ENCODE measurements at regions not wholly inside any gene's neighbourhood (a gene's known extent, or its start where the extent isn't known, plus 50 kb on each side); places are given as distances from the start of the nearest gene placed in this dataset.

- H3K27me3 Mint-ChIP-seq (ENCODE audit: insufficient read depth, unreplicated experiment) = no peaks in the 10 kb centered on the region
- BruUV-seq (replicated peaks) = no TSS peak
Observed at GRCh38 chr12:91874086-91874865, 271.4 kb downstream of the BTG1 start.

GRCh38 chr12:91871751-91872150, 273.9 kb downstream of the BTG1 start:
- no peaks in the 10 kb centered on the region for H3K27me3 Mint-ChIP-seq (ENCODE audit: insufficient read depth, unreplicated experiment)
- H3K4me3 Mint-ChIP-seq (ENCODE audit: unreplicated experiment) = no peak overlapping the region
- no peaks in the 10 kb centered on the region for H3K36me3 Mint-ChIP-seq (ENCODE audit: insufficient read depth, unreplicated experiment)
- ChIA-PET POLR2A (no interaction called here), CTCF (no interaction called here)
- DNase-seq (ENCODE audit: unreplicated experiment) = no peak
- TF ChIP-seq, protein P1, sequence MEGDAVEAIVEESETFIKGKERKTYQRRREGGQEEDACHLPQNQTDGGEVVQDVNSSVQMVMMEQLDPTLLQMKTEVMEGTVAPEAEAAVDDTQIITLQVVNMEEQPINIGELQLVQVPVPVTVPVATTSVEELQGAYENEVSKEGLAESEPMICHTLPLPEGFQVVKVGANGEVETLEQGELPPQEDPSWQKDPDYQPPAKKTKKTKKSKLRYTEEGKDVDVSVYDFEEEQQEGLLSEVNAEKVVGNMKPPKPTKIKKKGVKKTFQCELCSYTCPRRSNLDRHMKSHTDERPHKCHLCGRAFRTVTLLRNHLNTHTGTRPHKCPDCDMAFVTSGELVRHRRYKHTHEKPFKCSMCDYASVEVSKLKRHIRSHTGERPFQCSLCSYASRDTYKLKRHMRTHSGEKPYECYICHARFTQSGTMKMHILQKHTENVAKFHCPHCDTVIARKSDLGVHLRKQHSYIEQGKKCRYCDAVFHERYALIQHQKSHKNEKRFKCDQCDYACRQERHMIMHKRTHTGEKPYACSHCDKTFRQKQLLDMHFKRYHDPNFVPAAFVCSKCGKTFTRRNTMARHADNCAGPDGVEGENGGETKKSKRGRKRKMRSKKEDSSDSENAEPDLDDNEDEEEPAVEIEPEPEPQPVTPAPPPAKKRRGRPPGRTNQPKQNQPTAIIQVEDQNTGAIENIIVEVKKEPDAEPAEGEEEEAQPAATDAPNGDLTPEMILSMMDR (IDR thresholded peaks at IDR 0.05; ENCODE audit: unreplicated experiment) = no peak
- no peaks in the 10 kb centered on the region for H3K4me1 Mint-ChIP-seq (ENCODE audit: insufficient read depth, unreplicated experiment)
- intact Hi-C loops (cut with micrococcal nuclease) = no loop called here
- no TSS peak for BruUV-seq (replicated peaks)
- H3K27ac Mint-ChIP-seq (ENCODE audit: low read depth, unreplicated experiment) = no peak overlapping the region
- H3K9me3 Mint-ChIP-seq (ENCODE audit: unreplicated experiment) = no peaks in the 10 kb centered on the region

More at GRCh38 chr12:91874086-91874865, 271.4 kb downstream of the BTG1 start:
- H3K4me3 Mint-ChIP-seq (ENCODE audit: unreplicated experiment) = no peak overlapping the region
- no peaks in the 10 kb centered on the region for H3K9me3 Mint-ChIP-seq (ENCODE audit: unreplicated experiment)
- DNase-seq (ENCODE audit: unreplicated experiment) = no peak
- POLR2A ChIA-PET = interaction anchor here (1.0 kb wide), 1 partner anchor 14 kb away, joined by 3 read pairs; no protein-coding TSS in a partner anchor
- CTCF ChIA-PET = no interaction called here
- H3K4me1 Mint-ChIP-seq (ENCODE audit: insufficient read depth, unreplicated experiment) = no peaks in the 10 kb centered on the region
- TF ChIP-seq, protein P1 (IDR thresholded peaks at IDR 0.05; ENCODE audit: unreplicated experiment) = no peak
- H3K27ac Mint-ChIP-seq (ENCODE audit: low read depth, unreplicated experiment) = no peak overlapping the region
- intact Hi-C loops (cut with micrococcal nuclease) = no loop called here
- H3K36me3 Mint-ChIP-seq (ENCODE audit: insufficient read depth, unreplicated experiment) = no peaks in the 10 kb centered on the region

DNA sequence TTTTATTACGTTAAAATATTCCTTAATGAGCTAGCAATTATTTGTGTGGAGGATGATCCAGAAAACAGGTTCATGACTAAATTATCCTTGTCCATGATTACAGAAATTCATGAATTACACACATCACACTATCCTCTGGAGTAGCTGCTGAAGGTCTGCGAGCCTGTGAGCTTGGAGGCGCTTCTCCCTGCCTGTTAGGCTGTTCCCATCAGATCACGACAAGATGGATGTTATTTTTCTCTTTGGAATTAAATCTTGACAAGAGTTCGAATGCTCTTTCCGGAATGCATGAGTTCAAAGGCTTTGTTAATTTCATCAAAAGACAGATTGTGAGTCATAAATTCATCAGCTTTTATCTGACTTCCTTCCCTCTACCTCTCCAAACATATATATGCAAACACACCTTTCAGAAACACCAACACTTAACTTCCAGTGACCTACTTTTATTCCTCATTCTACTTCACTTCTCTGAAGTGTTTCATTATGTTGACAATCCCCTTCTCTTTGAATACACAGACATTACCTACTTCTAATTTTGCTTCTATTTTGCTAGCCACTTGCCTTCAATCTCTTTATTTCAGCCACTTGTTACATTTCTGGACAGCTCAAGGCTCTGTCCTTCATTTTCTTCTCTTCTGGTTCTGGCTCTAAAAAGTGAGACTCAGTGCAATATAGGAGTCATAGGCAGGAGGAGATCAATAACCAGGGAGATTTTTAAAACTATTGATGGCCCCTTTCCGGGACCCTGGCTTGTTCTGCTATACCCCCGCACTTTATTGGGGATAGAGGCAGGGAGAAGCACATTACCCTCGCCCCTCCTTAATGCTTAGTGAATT, 274.6 kb downstream of the BTG1 start:
- TF ChIP-seq, protein P1 (IDR thresholded peaks at IDR 0.05; ENCODE audit: unreplicated experiment) = no peak
- no TSS peak for BruUV-seq (replicated peaks)
- H3K4me3 Mint-ChIP-seq (ENCODE audit: unreplicated experiment) = no peak overlapping the region
- ChIA-PET CTCF (interaction anchor here (0.5 kb wide), 1 partner anchor 12 kb away, joined by 4 read pairs; no protein-coding TSS in a partner anchor), POLR2A (interaction anchor here (0.7 kb wide), 1 partner anchor 1192 kb away, joined by 3 read pairs; no protein-coding TSS in a partner anchor)
- intact Hi-C loops (cut with micrococcal nuclease) = no loop called here
- no peak overlapping the region for H3K27ac Mint-ChIP-seq (ENCODE audit: low read depth, unreplicated experiment)
- H3K4me1 Mint-ChIP-seq (ENCODE audit: insufficient read depth, unreplicated experiment) = no peaks in the 10 kb centered on the region
- no peaks in the 10 kb centered on the region for H3K9me3 Mint-ChIP-seq (ENCODE audit: unreplicated experiment)
- DNase-seq (ENCODE audit: unreplicated experiment) = no peak
- H3K27me3 Mint-ChIP-seq (ENCODE audit: insufficient read depth, unreplicated experiment) = no peaks in the 10 kb centered on the region
- H3K36me3 Mint-ChIP-seq (ENCODE audit: insufficient read depth, unreplicated experiment) = no peaks in the 10 kb centered on the region

DNA sequence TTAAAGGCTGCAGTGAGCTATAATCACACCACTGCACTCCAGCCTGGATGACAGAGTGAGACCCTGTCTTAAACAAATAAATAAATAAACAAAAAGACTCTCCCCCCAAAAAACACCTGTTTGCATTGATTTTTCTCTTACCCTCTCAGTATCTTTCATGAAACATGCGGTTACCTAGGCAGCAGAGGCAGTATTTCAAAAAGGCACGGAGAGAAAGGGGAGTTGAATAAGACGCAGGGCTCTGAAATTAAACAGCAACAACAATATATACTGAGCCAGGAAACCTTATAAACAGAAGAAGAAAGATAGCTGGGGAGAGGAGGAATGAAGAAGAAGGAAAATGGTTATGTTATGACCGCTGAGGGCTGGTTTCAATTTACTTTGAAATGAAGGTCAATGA, 277.6 kb downstream of the BTG1 start:
- no peaks in the 10 kb centered on the region for H3K27me3 Mint-ChIP-seq (ENCODE audit: insufficient read depth, unreplicated experiment)

More for the DNA sequence above, 277.6 kb downstream of the BTG1 start:
- H3K9me3 Mint-ChIP-seq (ENCODE audit: unreplicated experiment) = no peaks in the 10 kb centered on the region
- intact Hi-C loops (cut with micrococcal nuclease) = no loop called here
- H3K27ac Mint-ChIP-seq (ENCODE audit: low read depth, unreplicated experiment) = no peak overlapping the region
- no TSS peak for BruUV-seq (replicated peaks)
- no peak overlapping the region for H3K4me3 Mint-ChIP-seq (ENCODE audit: unreplicated experiment)
- no peaks in the 10 kb centered on the region for H3K36me3 Mint-ChIP-seq (ENCODE audit: insufficient read depth, unreplicated experiment)
- no peak for DNase-seq (ENCODE audit: unreplicated experiment)
- ChIA-PET CTCF (interaction anchor here (0.6 kb wide), 1 partner anchor 163 kb away, joined by 3 read pairs; no protein-coding TSS in a partner anchor), POLR2A (interaction anchor here (0.8 kb wide), 1 partner anchor 15 kb away, joined by 3 read pairs; no protein-coding TSS in a partner anchor)
- H3K4me1 Mint-ChIP-seq (ENCODE audit: insufficient read depth, unreplicated experiment) = no peaks in the 10 kb centered on the region
- TF ChIP-seq, protein P1 (IDR thresholded peaks at IDR 0.05; ENCODE audit: unreplicated experiment) = no peak

Measured in MCF 10A (cell line).